HG03439 (cell line): ENCODE measurements at regions not wholly inside any gene's neighbourhood (a gene's known extent, or its start where the extent isn't known, plus 50 kb on each side); places are given as distances from the start of the nearest gene placed in this dataset.

Source experiments
- ATAC-seq: cut with Tn5 transposase; IDR thresholded peaks from one replicate; pipeline ENCODE4 v1.9.1; 2021; ENCODE audit warnings: mild to moderate bottlenecking, moderate library complexity; ENCODE audit not compliant: unreplicated experiment

DNA sequence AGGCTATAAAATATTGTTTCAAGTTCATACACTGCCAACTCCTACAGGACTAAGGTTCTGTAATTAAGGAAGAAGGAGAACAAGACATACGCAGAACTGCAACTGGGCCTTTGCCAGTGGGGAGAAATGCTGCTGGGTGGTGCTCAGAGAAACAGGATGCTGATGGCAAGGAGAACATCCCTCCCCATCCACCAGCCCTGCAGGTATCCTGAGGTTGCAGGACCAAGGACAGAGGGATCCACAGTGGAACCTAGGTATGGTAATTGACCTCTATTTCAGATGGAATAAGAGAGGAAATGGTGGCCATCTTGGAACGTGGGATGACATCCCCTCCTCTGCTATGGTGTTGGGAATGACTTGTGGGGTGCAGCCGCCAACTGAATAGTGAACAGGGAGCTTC, 206.3 kb upstream of the S1PR3 start:
- no peak for ATAC-seq

DNA sequence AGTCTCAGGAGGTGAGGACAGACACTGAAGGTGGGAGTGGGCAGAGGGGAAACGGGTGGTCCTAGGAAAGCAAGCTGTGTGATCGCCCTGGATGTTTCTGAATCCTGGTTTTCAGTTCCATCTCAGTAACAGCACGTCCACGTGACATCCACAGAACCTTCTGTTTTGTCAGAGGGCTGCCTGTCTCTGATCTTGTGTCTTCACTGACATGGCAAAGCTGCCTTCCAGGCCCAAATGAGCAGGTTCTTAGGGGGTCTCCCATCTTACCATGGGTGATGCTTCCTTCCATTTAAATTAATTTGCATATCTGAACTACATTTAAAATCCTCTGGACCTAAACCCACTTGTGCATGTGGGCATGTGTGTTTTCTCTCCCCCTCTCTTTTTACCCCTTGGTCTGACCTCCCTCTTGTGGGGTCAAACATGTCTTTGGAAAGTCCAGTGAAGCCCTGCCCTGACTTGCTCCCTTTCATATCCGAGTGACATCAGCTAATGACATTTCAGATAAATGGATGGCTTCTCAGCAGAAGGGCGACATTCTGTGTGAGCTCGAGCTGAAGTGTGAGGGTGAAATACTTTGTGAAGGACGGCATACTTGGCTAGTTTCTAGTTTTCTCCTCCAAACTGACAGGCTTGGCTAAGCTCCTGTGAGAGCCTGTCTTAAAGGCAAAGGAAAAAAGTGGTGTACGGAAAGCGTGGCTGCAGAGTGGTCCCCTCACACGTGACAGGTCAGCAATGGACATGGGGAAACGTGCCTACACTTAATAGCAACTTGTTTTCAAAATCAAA, 204.8 kb upstream of the S1PR3 start:
- ATAC-seq, result no peak

DNA sequence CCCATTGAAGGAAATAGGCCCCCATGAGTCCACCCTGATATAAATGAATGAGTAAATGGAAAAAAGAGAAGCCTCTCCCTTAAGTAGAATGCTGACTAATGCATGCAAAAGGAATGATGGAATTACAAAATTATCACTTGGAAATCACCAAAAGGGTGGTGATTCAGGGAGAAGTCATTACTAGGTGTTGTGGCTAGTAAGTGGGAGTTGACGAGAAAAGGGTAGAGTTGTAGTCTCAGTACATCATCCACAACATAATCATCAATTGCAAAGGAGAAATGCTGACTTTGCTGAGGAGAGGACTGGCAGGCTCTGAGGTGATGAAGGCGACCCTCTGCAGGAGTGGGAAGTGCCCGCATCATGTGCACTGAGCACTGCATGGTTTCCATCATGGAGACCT, 201.5 kb upstream of the S1PR3 start:
- ATAC-seq, result no peak

DNA sequence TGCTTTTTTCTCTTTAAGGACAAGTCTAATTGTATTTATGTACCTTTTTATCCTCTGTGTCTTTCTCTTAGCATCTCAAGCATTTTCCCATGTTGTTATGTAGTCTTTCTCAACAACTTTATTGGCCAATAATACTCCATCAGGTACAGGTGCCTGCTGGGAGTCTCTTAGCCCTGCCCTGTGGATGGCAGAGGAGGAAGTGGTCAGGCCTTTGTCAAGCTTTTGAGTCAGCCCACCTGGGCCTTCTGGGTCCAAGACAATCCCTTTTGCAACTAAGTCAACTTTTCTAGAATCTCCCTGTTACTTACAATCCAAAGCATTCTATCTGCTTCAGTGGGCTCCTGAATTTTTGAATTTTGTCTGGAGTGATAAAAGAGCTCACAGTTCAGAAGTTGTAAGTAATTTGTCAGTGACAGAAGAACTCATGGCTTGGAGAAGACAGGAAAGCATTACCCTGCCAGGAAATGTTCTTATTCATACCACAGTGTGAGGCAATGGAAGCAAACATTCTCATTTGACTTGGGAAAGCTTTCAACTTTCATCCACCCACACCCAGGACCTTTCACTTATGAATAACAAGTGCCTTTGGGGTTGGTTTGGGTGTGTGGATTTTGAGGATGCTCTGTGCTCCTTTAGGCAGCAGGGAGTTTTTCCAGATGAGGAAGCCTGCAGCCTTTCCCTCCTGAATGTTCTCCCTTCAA, 200.0 kb upstream of the S1PR3 start:
- no peak for ATAC-seq

DNA sequence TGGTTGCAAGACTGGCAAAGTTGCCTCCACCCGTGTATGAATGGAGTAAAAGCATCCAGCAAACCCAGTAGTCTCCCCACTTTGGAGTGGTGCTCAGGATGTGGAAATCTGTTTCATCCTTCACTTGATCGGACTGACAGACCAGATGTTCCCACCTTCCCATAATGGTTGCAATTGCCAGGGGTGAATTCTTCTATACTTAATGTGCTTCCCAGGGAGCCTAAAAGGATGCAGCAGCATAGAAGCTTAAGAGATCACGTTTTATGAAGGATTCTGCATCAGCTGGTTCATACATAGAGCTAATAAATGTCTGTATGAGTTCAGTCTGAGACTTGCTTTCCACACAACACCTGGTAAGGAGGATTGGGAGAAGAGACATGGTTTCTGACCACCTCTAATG, 198.8 kb upstream of the S1PR3 start:
- ATAC-seq, result no peak

DNA sequence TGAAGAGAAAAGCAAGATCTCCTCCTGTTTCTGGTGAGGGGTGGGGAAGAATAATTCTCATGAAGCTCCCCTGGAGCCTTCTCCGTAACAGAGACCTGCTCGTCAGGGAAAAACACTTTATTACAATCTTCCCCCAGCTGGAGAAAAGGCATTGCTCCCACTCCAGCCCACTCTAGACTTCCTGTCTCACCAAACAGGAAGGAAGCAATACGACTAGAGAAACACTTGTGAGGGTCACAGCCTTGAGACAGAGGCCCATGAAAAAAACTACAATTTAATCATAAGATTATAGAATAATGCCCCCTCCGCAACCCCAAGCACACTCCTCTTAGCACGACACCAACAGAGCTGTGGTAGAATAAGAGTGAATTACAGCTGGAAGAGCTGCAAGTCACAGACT, 197.2 kb upstream of the S1PR3 start:
- ATAC-seq, result no peak

DNA sequence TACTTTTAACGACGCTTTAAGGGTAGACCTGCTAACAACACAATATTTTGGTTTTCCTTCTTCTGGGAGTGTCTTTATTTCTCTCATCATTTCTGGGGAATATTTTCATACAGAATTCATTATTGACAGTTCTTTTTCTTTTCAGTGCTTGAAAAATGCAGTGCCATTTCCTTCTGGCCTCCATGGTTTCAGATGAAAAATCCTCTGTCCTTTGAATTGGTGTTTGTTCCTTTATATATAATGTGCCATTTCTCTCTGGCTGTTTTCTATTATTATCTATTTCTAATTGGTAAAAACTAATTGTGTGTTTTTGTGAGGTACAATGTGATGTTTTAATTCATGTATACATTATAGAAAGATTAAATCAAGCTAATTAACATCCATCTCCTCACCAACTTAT, 194.3 kb upstream of the S1PR3 start:
- no peak for ATAC-seq

DNA sequence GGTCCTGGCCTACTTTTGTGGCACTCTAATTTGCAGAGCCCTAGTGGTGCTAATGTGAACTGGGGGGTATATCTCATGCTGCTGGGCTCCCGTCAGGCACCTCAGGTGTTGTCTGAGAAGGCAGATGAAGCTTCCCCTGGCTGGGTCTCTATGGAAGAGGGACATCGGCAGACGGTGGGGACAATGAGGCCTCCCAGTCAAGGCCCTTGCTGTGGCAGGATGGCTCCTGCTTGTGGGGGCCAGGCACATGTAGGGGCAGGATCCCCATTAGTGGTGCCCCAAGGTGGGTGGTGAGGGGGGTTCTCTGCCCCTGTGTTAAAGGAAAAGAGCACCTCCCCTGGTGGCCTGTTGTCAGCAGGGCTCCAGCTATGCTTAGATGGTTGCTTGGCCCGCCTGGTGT, 192.8 kb upstream of the S1PR3 start:
- ATAC-seq, result no peak

DNA sequence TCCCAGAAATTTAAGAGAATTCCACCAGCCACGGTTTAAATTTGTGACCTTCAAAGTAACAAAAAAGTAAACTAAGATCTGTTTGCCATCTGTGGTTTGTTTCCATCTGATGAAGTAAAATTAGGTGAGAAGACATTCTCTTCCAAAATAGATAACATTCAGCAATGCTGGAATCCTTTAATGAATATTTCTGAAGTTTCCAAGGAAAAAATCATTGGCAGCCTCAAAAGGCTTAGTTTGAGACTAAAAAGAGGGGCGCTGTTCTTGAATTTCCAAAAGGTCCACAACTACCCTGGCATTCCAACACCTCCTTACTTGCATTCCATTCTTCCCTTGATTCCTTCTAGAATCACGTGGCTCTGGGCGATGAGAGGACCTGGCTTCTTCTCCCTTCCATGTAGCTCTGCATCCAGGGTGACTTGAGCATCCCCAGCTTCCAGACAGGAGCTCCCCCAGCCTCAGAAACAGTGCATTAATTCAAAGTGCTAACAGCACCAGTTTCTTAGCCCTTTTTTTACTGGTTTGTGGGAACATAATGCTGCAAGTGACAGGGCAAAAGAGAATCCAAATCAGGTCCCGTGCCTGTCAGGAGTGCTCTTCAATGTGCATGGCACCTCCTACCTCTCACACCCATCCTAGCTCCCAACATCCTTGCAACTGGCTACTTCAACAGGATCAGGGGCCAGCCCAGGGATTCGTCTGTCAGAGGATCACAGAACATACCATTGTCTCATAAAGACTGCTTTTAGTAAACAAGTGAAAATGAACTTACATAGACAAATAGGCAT, 191.5 kb upstream of the S1PR3 start:
- no peak for ATAC-seq

DNA sequence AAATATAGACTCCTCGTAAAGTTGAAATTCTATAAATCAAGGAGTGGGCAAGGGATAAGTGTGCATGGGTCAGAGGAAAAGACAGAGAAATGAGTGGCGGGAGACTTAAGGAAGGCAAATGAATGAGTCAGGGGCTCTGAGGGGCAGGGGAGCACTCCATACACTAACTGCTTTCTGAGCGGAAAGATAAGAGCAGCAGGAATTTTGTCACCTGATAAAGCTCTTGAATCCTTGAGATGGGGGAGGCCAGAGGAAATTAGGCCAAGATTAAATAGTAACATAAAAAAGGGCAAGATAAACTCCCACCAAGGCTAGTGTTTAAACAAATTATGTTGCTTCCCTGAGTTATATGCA, 191.0 kb upstream of the S1PR3 start:
- no peak for ATAC-seq

DNA sequence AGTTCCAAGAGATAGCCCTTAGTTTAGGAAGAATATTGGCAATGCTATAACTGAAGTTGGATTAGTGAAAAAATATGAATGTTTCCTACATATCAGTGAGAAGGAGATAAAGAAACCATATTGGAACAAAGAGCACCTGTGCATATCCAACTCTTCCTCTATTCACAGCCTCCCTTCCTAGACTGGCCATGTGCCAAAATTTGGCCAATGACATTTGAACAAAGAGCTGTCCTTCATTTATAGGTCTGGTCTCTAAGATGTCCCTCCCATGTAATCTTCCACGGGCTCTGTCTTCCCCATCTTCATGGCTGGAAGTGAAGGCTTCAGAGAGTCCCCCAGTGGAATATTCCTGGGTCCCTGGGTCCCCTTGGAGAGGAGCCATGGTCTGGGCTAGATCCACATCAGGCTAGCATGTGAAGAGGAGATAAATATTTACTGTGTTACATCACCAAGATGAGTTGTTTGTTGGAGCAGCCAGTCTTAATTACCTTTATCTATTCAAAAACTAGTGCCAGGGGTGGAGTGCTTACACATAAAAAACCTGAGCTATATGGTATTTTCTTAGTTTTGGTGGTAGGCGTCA, 190.0 kb upstream of the S1PR3 start:
- no peak for ATAC-seq

DNA sequence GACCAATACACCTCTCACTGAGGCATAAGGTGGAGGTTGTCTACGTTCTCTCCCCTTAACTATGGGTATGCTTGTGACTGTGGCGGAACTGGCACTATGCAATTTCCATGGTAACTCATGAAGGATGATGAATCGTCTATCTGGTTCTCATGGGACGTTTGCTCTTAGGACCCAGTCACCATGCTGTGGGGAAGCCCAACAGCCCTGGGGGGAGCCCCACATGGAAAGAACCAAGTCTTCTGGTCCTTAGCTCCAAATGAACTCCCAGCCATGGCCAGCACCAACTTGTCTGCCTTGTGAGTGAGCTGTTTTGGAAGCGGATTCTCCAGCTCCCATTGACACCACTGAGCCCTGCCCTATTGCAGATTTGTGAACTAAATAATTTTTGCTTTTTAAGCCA, 188.7 kb upstream of the S1PR3 start:
- no peak for ATAC-seq

DNA sequence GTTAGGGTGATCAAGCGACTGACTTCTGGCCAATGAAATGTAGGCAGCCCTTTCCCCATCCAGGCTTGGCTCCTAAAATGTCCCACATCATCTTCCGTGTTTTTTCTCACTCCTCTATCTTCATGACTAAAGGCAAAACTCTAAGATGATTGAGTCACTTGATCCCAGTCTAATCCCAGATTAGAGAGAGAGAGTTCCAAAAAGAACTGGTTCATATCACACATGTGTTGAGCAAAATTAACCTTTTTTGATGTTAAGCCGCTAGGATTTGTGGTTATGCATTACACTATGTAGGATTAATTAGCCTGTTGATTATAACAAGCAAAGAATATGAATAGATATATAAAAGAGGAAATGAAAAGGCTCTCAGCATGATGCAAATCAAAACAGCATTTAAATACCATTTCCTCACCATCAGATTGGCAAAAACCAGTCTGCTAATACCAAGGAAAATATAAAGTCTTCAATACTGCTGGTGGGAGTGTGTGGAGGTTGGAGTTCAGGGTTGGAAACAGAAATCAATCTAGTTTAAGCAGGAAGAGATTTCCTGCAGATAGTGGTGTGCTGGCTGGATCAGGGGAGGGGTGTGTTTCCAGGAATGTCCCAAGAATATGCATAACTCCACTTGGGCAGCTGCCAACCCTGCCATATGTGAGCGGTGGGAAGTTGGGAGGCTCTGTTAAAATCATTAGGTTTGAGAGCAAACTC, 187.6 kb upstream of the S1PR3 start:
- no peak for ATAC-seq

DNA sequence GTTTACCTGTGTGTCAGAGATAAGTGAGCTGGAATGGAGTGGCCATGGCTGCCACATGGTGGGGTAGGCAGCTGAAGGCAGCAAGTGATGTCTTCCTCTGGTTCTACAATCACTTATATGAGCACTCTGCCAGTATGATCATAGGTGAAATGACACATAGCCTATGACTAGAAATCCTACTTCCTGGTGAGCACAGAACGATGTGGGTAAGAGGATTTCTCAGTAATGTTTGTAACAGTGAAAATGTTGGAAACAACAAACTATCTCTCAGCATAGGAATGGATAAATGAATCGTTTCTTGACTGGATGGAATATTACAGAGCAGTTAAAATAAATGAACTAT, 187.0 kb upstream of the S1PR3 start:
- no peak for ATAC-seq

DNA sequence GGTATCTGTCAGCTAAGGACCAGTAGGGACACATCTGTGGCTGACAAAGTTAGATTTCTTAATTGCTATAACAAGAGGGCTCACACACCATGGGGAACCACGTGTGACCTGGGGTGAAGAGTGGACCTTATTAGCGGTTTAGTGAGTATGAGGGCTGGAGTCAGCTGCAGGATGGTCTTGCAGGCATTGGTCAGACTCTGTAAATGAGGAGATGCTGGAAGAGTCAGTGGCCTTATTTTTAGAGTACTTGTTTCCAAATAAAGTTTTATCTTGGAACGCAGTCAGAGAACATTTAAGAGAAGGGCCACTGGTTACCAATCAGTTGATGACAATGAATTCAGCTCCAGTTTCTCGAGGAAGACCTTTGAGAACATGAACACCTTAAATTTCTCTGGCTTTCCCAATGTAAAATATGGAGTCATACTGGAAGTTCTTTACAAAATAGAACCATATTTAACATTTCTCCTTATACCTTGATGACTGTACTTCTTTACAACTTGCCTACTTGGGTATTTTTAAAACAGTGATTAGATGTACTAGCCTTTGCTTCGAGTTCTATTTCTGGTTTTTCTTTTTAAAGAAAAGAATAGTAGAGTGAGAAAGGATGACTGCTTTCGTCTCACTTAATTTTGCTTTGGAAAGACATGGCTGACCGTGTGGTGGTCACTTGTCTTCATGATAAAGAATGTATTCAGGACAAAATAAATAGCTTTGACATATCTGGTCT, 185.9 kb upstream of the S1PR3 start:
- no peak for ATAC-seq

DNA sequence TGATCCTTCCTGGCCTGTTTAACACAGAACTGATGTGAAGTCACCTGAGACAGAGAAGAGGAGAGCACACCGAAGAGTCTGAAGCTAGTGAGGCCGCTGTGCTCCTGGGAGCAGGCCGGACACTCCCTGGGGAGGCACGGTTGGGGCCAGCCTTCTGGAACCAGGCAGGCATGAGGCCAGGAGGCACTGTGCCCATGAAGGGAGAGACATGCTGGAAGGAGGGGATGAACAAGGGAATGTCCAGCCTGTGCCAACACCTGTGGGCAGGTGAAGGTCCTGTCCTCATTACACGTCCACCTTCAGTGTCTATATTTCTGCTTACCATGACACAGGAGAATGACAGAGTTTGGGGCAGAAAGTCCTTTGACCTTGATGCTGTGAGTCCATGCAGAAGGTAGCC, 183.8 kb upstream of the S1PR3 start:
- no peak for ATAC-seq

DNA sequence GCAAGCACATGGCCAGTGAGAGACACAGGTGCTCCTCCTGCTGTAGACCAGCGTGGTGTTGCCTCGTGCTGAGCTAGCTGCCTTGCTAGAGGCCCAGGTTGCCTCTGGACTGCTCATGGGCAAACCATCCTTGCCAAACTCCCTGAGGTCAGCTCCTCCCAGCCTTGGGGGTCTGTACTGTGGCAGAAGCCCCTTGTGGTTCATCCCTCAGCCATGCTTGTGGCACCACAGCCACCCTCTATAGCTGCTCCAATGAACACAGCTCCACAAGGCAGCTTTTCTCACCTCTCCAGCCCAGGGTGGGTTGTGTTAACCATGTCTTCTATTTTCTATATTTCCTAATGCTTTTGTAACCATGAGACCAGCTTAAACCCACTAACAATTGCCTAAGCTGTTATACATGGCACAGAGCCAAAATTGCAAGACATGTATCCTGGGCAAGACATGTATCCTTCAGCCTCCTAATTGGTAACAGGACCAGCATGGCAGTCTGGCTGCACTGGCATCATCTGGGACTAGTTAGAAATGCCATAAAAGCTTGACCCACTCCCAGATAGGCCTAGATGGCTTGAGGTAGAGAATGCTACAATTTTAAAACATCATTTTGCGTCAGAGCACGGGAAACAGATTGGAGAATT, 183.1 kb upstream of the S1PR3 start:
- no peak for ATAC-seq

DNA sequence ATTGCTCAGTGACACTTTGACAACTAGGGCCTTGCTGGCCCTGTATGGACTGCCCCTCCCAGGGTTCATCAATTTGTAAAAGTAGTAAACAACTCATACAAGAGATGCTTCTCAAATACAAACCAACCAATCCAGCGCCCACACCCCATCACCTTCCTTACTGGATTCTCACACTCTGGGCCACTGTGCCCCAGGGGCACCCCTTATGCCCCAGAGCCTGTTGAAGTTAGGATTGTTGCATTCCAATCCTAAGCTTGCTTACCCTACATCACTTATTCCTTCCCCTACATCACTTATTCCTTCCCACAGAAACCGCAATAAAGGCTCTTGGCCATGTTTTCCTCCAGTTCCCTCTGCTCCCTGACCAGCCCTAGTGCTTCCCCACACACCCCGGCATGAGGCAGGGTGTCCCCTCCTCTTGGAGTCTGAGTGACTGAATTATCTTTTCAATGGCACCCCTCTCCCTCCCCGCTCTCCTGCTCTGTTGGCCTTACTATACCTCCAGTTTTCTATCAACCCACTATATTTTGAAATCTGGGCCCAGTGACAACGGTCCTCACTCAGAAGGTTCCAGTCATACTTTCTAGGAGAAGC, 182.4 kb upstream of the S1PR3 start:
- no peak for ATAC-seq

DNA sequence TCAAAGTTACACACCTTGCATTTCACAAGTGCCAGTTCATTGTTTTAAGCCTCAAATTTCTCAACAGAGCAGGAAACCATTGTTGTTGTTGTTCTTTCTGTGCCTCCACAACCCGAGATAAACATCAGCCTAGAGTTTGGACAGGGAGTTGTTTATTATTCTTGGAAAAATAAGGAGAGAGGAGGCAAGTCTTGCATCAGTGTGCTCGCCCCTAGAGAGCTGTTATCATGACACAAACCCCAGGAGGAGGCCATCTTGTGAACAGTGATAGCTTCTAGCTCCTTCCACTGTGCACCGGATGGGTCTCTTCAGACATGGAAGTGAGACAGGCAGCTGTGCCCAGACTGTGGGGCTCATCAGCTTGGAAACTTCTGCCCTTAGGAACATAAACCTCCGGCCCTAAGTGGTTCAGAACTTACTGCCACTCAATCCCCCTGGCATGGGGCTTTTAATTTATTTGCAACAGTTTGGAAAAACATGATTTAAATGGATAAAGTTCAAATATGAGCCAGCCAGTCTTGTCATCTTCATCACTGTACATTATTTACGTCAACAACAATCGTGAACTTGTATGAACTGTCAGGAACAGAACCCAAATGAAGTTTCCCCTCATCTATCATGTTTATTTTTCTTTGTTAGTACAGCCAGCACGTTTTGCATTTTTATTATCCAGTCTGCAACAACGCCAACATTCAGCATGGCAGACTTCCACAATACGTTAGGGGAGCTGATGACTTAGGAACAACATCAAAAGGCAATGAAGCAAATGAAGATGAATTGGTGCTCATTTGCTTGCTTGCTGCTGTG, 181.7 kb upstream of the S1PR3 start:
- no peak for ATAC-seq
